ENCODE measurements at regions not wholly inside any gene's neighbourhood (a gene's known extent, or its start where the extent isn't known, plus 50 kb on each side); places are given as distances from the start of the nearest gene placed in this dataset.

DNA sequence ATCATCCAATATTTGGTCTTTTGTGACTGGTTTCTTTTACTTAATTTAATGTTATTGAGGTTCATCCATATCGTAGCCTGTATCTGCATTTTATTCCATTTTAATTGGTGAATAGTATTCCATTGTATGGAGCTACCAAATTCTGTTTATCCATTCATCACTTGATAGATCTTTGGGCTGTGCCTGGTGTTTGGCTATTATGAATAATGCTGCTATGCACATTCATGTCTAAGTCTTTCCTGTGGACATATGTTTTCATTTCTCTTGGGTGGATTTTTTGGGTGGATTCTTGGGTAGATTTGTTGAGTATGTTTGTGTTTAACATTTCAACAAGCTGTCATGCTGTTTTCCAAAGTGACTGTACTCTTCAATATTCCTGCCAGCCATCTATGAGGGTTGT, 52.5 kb upstream of the NEDD4L start:
- H3K9me3 ChIP-seq (ENCODE audit: low read depth) = no peaks in the 10 kb centered on the region
- TF ChIP-seq, protein P1, sequence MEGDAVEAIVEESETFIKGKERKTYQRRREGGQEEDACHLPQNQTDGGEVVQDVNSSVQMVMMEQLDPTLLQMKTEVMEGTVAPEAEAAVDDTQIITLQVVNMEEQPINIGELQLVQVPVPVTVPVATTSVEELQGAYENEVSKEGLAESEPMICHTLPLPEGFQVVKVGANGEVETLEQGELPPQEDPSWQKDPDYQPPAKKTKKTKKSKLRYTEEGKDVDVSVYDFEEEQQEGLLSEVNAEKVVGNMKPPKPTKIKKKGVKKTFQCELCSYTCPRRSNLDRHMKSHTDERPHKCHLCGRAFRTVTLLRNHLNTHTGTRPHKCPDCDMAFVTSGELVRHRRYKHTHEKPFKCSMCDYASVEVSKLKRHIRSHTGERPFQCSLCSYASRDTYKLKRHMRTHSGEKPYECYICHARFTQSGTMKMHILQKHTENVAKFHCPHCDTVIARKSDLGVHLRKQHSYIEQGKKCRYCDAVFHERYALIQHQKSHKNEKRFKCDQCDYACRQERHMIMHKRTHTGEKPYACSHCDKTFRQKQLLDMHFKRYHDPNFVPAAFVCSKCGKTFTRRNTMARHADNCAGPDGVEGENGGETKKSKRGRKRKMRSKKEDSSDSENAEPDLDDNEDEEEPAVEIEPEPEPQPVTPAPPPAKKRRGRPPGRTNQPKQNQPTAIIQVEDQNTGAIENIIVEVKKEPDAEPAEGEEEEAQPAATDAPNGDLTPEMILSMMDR (IDR thresholded peaks at IDR 0.05; ENCODE audit: low read depth, low read length) = no peak

DNA sequence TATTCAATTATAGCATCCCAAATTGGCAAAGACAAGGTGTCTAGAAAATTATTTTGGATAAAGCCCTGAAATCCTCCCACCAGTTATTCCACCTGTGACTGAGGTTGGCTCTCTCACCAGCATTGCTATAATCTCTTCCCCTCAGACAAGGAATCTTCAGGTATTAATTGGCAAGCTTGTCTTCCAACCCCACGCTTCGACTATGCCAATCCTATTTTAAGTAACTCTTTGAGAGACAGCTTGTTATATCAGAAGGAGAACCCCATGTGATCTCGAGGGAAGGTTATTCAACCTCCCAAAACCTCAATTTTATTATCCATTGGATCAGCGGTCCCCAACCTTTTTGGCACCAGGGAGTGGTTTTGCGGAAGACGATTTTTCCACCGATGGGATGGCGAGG, 54.5 kb upstream of the NEDD4L start:
- Histone ChIP-seq H3K4me3 (no peak overlapping the region), H3K9me3 (ENCODE audit: low read depth) (no peaks in the 10 kb centered on the region), H3K27me3 (no peaks in the 10 kb centered on the region), H3K27ac (no peak overlapping the region), H3K4me1 (ENCODE audit: low read depth) (no peaks in the 10 kb centered on the region), H3K36me3 (no peaks in the 10 kb centered on the region)
- TF ChIP-seq, protein P1 (IDR thresholded peaks at IDR 0.05; ENCODE audit: low read depth, low read length) = no peak
- DNase-seq (ENCODE audit: low read depth in 1 of 2, low spot score in 1 of 2) = no peak

More for the DNA sequence above, 52.5 kb upstream of the NEDD4L start:
- Histone ChIP-seq H3K27ac (no peak overlapping the region), H3K4me1 (ENCODE audit: low read depth) (no peaks in the 10 kb centered on the region), H3K27me3 (no peaks in the 10 kb centered on the region), H3K36me3 (no peaks in the 10 kb centered on the region), H3K4me3 (no peak overlapping the region)
- no peak for DNase-seq (ENCODE audit: low read depth in 1 of 2, low spot score in 1 of 2)

DNA sequence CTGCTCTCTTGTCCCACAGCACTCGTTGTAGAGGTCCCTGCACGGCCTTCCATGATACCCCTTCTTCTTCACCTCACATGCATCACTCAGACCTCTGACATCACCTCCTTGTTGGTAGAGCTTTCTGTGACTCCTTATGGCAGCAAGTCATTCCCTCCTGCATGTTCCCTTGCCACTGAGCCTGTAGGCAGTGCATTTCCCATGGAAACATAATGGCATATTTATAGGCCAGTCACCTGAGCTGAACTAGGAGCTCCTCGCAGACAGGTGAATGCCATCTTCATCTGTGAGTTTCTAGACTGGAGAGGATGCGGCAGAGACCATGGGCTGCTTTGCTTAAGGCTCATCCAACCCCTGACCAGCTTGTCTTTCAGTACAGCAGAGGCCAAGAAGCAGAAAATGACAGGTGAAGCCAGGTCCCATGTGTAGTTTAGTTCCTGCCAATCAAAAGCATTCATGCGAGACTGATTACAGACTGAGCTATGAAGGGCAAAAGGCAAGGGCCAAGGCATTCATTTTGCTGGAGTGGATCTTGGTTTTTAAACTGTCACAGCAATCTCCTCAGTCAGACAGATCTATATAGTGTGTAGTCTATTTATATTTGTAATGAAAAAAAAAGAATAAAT, 59.4 kb upstream of the NEDD4L start:
- no peak overlapping the region for H3K27ac ChIP-seq
- TF ChIP-seq, protein P1 (IDR thresholded peaks at IDR 0.05; ENCODE audit: low read depth, low read length) = no peak
- no peaks in the 10 kb centered on the region for H3K36me3 ChIP-seq
- H3K4me1 ChIP-seq (ENCODE audit: low read depth) = peaks cover 8% of the 10 kb centered on the region
- H3K27me3 ChIP-seq = no peaks in the 10 kb centered on the region
- DNase-seq (ENCODE audit: low read depth in 1 of 2, low spot score in 1 of 2) = no peak
- no peak overlapping the region for H3K4me3 ChIP-seq
- no peaks in the 10 kb centered on the region for H3K9me3 ChIP-seq (ENCODE audit: low read depth)

DNA sequence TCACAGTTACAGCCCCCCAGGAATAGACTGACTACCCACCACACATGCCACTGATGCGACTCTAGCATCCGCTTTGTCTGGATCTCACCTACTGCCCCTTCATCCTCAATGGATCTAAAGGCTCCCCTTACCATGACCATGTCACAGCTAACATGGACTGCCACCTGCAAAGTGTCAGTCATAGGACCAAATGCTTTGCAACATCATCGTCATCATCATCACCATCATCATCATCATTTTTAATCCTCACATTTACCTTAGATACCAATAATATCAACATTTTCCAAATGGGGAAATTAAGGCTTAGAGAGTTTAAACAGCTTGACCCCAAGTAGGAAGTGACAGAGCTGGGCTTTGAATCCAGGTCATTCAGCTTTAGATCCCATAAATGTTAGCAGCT, 60.1 kb upstream of the NEDD4L start:
- no peaks in the 10 kb centered on the region for H3K27me3 ChIP-seq
- H3K36me3 ChIP-seq = no peaks in the 10 kb centered on the region
- H3K9me3 ChIP-seq (ENCODE audit: low read depth) = no peaks in the 10 kb centered on the region
- H3K4me1 ChIP-seq (ENCODE audit: low read depth) = peaks cover 8% of the 10 kb centered on the region
- no peak overlapping the region for H3K27ac ChIP-seq
- H3K4me3 ChIP-seq = no peak overlapping the region
- no peak for DNase-seq (ENCODE audit: low read depth in 1 of 2, low spot score in 1 of 2)
- TF ChIP-seq, protein P1 (IDR thresholded peaks at IDR 0.05; ENCODE audit: low read depth, low read length) = no peak

DNA sequence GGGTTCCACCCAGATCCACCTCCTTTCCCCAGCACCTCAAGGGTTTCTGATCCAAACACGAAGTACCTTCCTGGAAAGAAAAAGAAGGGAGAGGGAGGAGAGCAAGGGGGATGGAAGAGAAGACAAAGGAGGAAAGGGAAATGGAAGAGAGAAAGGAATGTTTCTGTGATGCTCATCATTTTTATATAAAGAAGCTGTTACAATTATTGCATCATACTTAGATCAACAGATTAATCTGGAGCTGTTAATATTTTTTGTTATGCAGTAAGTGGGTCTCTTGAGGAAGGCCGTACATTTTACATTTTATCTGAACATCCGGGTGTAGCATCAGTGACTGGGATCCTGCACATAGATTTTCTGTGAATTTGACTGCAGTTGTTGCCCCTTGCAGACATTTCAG, 60.6 kb upstream of the NEDD4L start:
- H3K27me3 ChIP-seq = no peaks in the 10 kb centered on the region

More for the DNA sequence above, 60.6 kb upstream of the NEDD4L start:
- no peak for DNase-seq (ENCODE audit: low read depth in 1 of 2, low spot score in 1 of 2)
- Histone ChIP-seq H3K4me3 (no peak overlapping the region), H3K27ac (no peak overlapping the region), H3K4me1 (ENCODE audit: low read depth) (peaks cover 8% of the 10 kb centered on the region), H3K9me3 (ENCODE audit: low read depth) (no peaks in the 10 kb centered on the region), H3K36me3 (no peaks in the 10 kb centered on the region)
- TF ChIP-seq, protein P1 (IDR thresholded peaks at IDR 0.05; ENCODE audit: low read depth, low read length) = no peak
